ENCODE measurements at regions not wholly inside any gene's neighbourhood (a gene's known extent, or its start where the extent isn't known, plus 50 kb on each side); places are given as distances from the start of the nearest gene placed in this dataset.
"Not testable (repeated sequence)": the region's sequence is repeated elsewhere in the genome, so short reads cannot be mapped to it uniquely, and the experiment has no call there.

GRCh38 chr5:122600924-122601323, 174.0 kb upstream of the SNX2 start:
- DNase-seq (ENCODE audit: low read depth) = no peak

- DNase-seq (ENCODE audit: low read depth) = no peak
Observed at GRCh38 chr5:122602700-122603099, 172.2 kb upstream of the SNX2 start.

GRCh38 chr5:122605236-122605635, 169.6 kb upstream of the SNX2 start:
- DNase-seq (ENCODE audit: low read depth) = no peak

GRCh38 chr5:122607818-122608217, 167.1 kb upstream of the SNX2 start:
- DNase-seq (ENCODE audit: low read depth) = no peak

- no peak for DNase-seq (ENCODE audit: low read depth)
Observed at GRCh38 chr5:122608222-122608621, 166.7 kb upstream of the SNX2 start.

GRCh38 chr5:122611406-122611805, 163.5 kb upstream of the SNX2 start:
- no peak for DNase-seq (ENCODE audit: low read depth)

GRCh38 chr5:122612901-122613300, 162.0 kb upstream of the SNX2 start:
- DNase-seq (ENCODE audit: low read depth) = no peak

- DNase-seq (ENCODE audit: low read depth) = no peak
Observed at GRCh38 chr5:122615146-122615545, 159.7 kb upstream of the SNX2 start.

GRCh38 chr5:122615832-122616231, 159.0 kb upstream of the SNX2 start:
- DNase-seq (ENCODE audit: low read depth) = no peak

- not testable (repeated sequence) for DNase-seq (ENCODE audit: low read depth)
Observed at GRCh38 chr5:122618046-122618445, 156.8 kb upstream of the SNX2 start.

- not testable (repeated sequence) for DNase-seq (ENCODE audit: low read depth)
Observed at GRCh38 chr5:122620768-122621167, 154.1 kb upstream of the SNX2 start.

- not testable (repeated sequence) for DNase-seq (ENCODE audit: low read depth)
Observed at GRCh38 chr5:122628714-122629113, 146.2 kb upstream of the SNX2 start.

- DNase-seq (ENCODE audit: low read depth) = no peak
Observed at GRCh38 chr5:122629121-122629677, 145.7 kb upstream of the SNX2 start.

GRCh38 chr5:122638581-122638980, 136.3 kb upstream of the SNX2 start:
- DNase-seq (ENCODE audit: low read depth) = no peak

- DNase-seq (ENCODE audit: low read depth) = no peak
Observed at GRCh38 chr5:122639033-122639432, 135.8 kb upstream of the SNX2 start.

- no peak for DNase-seq (ENCODE audit: low read depth)
Observed at GRCh38 chr5:122639864-122640263, 135.0 kb upstream of the SNX2 start.

GRCh38 chr5:122649080-122649479, 125.8 kb upstream of the SNX2 start:
- no peak for DNase-seq (ENCODE audit: low read depth)

GRCh38 chr5:122653087-122654017, 121.5 kb upstream of the SNX2 start:
- DNase-seq (ENCODE audit: low read depth) = no peak

- no peak for DNase-seq (ENCODE audit: low read depth)
Observed at GRCh38 chr5:122656160-122656559, 118.7 kb upstream of the SNX2 start.

- DNase-seq (ENCODE audit: low read depth) = no peak
Observed at GRCh38 chr5:122656577-122656976, 118.3 kb upstream of the SNX2 start.

- DNase-seq (ENCODE audit: low read depth) = no peak
Observed at GRCh38 chr5:122661496-122662180, 113.2 kb upstream of the SNX2 start.

GRCh38 chr5:122665051-122665450, 109.8 kb upstream of the SNX2 start:
- no peak for DNase-seq (ENCODE audit: low read depth)

- DNase-seq (ENCODE audit: low read depth) = no peak
Observed at GRCh38 chr5:122668552-122668951, 106.3 kb upstream of the SNX2 start.
